GM12878 (cell line): ENCODE measurements at regions not wholly inside any gene's neighbourhood (a gene's known extent, or its start where the extent isn't known, plus 50 kb on each side); places are given as distances from the start of the nearest gene placed in this dataset.

ENCODE experiments used
- ATAC-seq: fragments of 200-7000 bp; cut with Tn5 transposase; 3 replicates; pipeline ENCODE4 v1.9.1; 2020; ENCODE audit warnings: mild to moderate bottlenecking, moderate library complexity
- BruUV-seq: library from RNA; stranded (reverse); fragments of 400-500 nt; replicated peaks from 2 replicates; lab custom pipeline; 2021; lab: Mats Ljungman, UMichigan
- CTCF ChIA-PET: fragments of 300-600 bp; sonication (Branson Sonifier 250); formaldehyde crosslinking; extraction: SDS; loops from one replicate; lab custom pipeline; 2021; ENCODE audit warnings: inconsistent platforms; lab: Yijun Ruan, JAX
- POLR2A ChIA-PET: fragments of 350-600 bp; formaldehyde crosslinking; extraction: SDS; loops from one replicate; lab custom pipeline; 2021; ENCODE audit warnings: inconsistent platforms; lab: Charles Lee
- RAD21 ChIA-PET: fragments of 300-600 bp; sonication (Branson Sonifier 250); formaldehyde crosslinking; loops from one replicate; lab custom pipeline; 2023; ENCODE audit warnings: antibody characterized with exemption; ENCODE audit not compliant: unreplicated experiment; lab: Charles Lee
- SMC1A ChIA-PET: fragments of 300-600 bp; sonication (Branson Sonifier 250); formaldehyde crosslinking; loops from one replicate; lab custom pipeline; 2023; ENCODE audit not compliant: unreplicated experiment, uncharacterized antibody; lab: Charles Lee
- DNase-seq: peaks from one replicate; pipeline ENCODE4 v3.0.0-alpha.2; 2011; ENCODE audit warnings: low read depth, low spot score
- FAIRE-seq: peaks from 3 replicates; lab custom pipeline; 2011; peaks lifted over from hg19 to GRCh38; lab: Jason Lieb, UNC
- H2AFZ ChIP-seq: 2 replicates; pipeline ENCODE4 v1.6.0; 2011; ENCODE audit warnings: low read depth, low read length, control low read depth; ENCODE audit not compliant: control insufficient read depth
- H3K27ac ChIP-seq: 2 replicates; pipeline ENCODE4 v1.5.1; 2011; ENCODE audit warnings: control low read depth; ENCODE audit not compliant: control insufficient read depth, insufficient read depth
- H3K27me3 ChIP-seq, 2 experiments: replicated peaks in 1 of 2; 2 replicates each; pipeline versions ENCODE4 v1.6.0 to v1.6.1; 2011; ENCODE audit warnings: low read length in 1 of 2; ENCODE audit not compliant: control insufficient read depth in 2 of 2, insufficient read depth in 2 of 2
- H3K36me3 ChIP-seq, 2 experiments: 2 replicates each; pipeline ENCODE4 v1.5.1; 2011; ENCODE audit warnings: low read length in 1 of 2; ENCODE audit not compliant: control insufficient read depth in 2 of 2, insufficient read depth in 2 of 2
- H3K4me1 ChIP-seq: 2 replicates; pipeline ENCODE4 v1.6.1; 2011; ENCODE audit warnings: mild to moderate bottlenecking, low read length, moderate library complexity, mixed read lengths; ENCODE audit not compliant: control insufficient read depth, insufficient read depth
- H3K4me2 ChIP-seq: 2 replicates; pipeline ENCODE4 v1.6.0; 2011; ENCODE audit warnings: control low read depth; ENCODE audit not compliant: control insufficient read depth, insufficient read depth
- H3K4me3 ChIP-seq: fragments of 200-600 bp; sonication (generic); 2 replicates; pipeline ENCODE4 v1.5.1; 2016
- H3K79me2 ChIP-seq: 2 replicates; pipeline ENCODE4 v1.6.0; 2011; ENCODE audit warnings: low read length; ENCODE audit not compliant: control insufficient read depth, insufficient read depth
- H3K9ac ChIP-seq: 2 replicates; pipeline ENCODE4 v1.8.0; 2011; ENCODE audit warnings: low read length, control low read depth, mixed read lengths; ENCODE audit not compliant: control insufficient read depth, insufficient read depth
- H3K9me3 ChIP-seq: replicated peaks from 3 replicates; pipeline ENCODE4 v1.5.1; 2011; ENCODE audit warnings: mild to moderate bottlenecking, low read length; ENCODE audit not compliant: control insufficient read depth, insufficient read depth
- H4K20me1 ChIP-seq: 2 replicates; pipeline ENCODE4 v1.6.0; 2011; ENCODE audit not compliant: control insufficient read depth, insufficient read depth
- ATF3 ChIP-seq: IDR thresholded peaks from 2 replicates; pipeline ENCODE4 v1.6.1; 2011; ENCODE audit warnings: low read depth, mild to moderate bottlenecking, low read length, moderate library complexity, borderline replicate concordance; ENCODE audit errors: extremely low read depth
- BHLHE40 ChIP-seq, 2 experiments: fragments of 450-650 bp in 1 of 2; IDR thresholded peaks; 2 replicates each; pipeline ENCODE4 v1.6.1; 2011 to 2017; ENCODE audit warnings: low read depth in 2 of 2, borderline replicate concordance in 1 of 2, improper control_type of control experiment in 1 of 2, low read length in 1 of 2, mild to moderate bottlenecking in 1 of 2
- CEBPZ ChIP-seq: fragments of 150-350 bp; IDR thresholded peaks from 2 replicates; pipeline ENCODE4 v1.6.1; 2016; ENCODE audit warnings: low read depth, low read length
- CHD2 ChIP-seq: IDR thresholded peaks from 2 replicates; pipeline ENCODE4 v1.6.1; 2011; ENCODE audit warnings: low read depth, low read length, improper control_type of control experiment, borderline replicate concordance
- EP300 ChIP-seq, 2 experiments: fragments of 150-350 bp in 1 of 2; IDR thresholded peaks; 2 replicates each; pipeline ENCODE4 v1.6.1; 2011 to 2012; ENCODE audit warnings: low read depth in 2 of 2, low read length in 2 of 2, borderline replicate concordance in 1 of 2, improper control_type of control experiment in 1 of 2, inconsistent platforms in 1 of 2; ENCODE audit not compliant: control insufficient read depth in 1 of 2
- IKZF1 ChIP-seq: fragments of 450-650 bp; conservative IDR thresholded peaks from 2 replicates; pipeline ENCODE4 v1.6.1; 2017; ENCODE audit warnings: antibody characterized with exemption, mild to moderate bottlenecking
- NR2F1 ChIP-seq: fragments of 450-650 bp; conservative IDR thresholded peaks from 2 replicates; pipeline ENCODE4 v1.6.1; 2017; ENCODE audit warnings: mild to moderate bottlenecking
- NRF1 ChIP-seq: conservative IDR thresholded peaks from 2 replicates; pipeline ENCODE4 v1.6.1; 2011; ENCODE audit warnings: mild to moderate bottlenecking, low read depth, low read length, improper control_type of control experiment
- POLR2AphosphoS2 ChIP-seq: IDR thresholded peaks from 2 replicates; pipeline ENCODE4 v1.6.1; 2011; ENCODE audit warnings: low read depth, mild to moderate bottlenecking, low read length, improper control_type of control experiment, moderate library complexity
- RUNX3 ChIP-seq: IDR thresholded peaks from 2 replicates; pipeline ENCODE4 v1.6.1; 2012; ENCODE audit warnings: low read length, inconsistent platforms
- STAT1 ChIP-seq: fragments of 450-650 bp; conservative IDR thresholded peaks from 2 replicates; pipeline ENCODE4 v1.6.1; 2014; ENCODE audit warnings: antibody characterized with exemption, mild to moderate bottlenecking
- TAF1 ChIP-seq: IDR thresholded peaks from 2 replicates; pipeline ENCODE4 v1.6.1; 2011; ENCODE audit warnings: mild to moderate bottlenecking, low read depth, low read length, borderline replicate concordance
- TBL1XR1 ChIP-seq: IDR thresholded peaks from 2 replicates; pipeline ENCODE4 v1.6.1; 2012; ENCODE audit warnings: low read depth, low read length, improper control_type of control experiment
- TCF7 ChIP-seq: IDR thresholded peaks from 2 replicates; pipeline ENCODE4 v1.6.1; 2014; ENCODE audit warnings: antibody characterized with exemption, borderline replicate concordance
- ZNF592 ChIP-seq: fragments of 450-650 bp; IDR thresholded peaks from 2 replicates; pipeline ENCODE4 v1.6.1; 2017; ENCODE audit warnings: mild to moderate bottlenecking, moderate library complexity
- WGBS: methylation state at CpG from one replicate; pipeline ENCODE4 v1.1.6; 2016; ENCODE audit warnings: low lambda C conversion rate; ENCODE audit not compliant: insufficient replicate concordance, insufficient coverage; ENCODE audit errors: missing lambda C conversion rate; 5-methylcytosine and 5-hydroxymethylcytosine counted together
- in situ Hi-C: fragments of 300-500 bp; cut with MboI; formaldehyde crosslinking; loops from 9 replicates; pipeline ENCODE4 v1.14.3; 2018; ENCODE audit warnings: mixed read lengths
- intact Hi-C: fragments of 100-400 bp; cut with micrococcal nuclease; formaldehyde crosslinking; loops from one replicate; pipeline ENCODE4 v1.14.2; 2022; ENCODE audit not compliant: unreplicated experiment

- BruUV-seq = no TSS peak
- Histone ChIP-seq H3K36me3 (no peaks in the 10 kb centered on the region), H4K20me1 (no peaks in the 10 kb centered on the region), H3K4me2 (no peak overlapping the region), H2AFZ (no peak overlapping the region), H3K9me3 (no peaks in the 10 kb centered on the region), H3K4me3 (no peak overlapping the region), H3K4me1 (0 out of 2 replicates have a peak, but pooled peaks cover 5% of the 10 kb centered on the region), H3K27ac (no peak overlapping the region), H3K79me2 (no peaks in the 10 kb centered on the region), H3K27me3 (peaks cover 0 to 3% of the 10 kb centered on the region in 2 experiments; a peak in 1 of 4 replicates), H3K9ac (no peak overlapping the region)
- no peak for DNase-seq
- POLR2A ChIA-PET = interaction anchor here (1.0 kb wide), 1 partner anchor 348 kb away, joined by 3 read pairs; no protein-coding TSS in a partner anchor
- TF ChIP-seq POLR2AphosphoS2 (no peak), TCF7 (no peak), TAF1 (no peak), EP300 (IDR thresholded peaks at IDR 0.05; ENCODE audit: borderline replicate concordance in 1 of 2, control insufficient read depth in 1 of 2, low read depth in 2 of 2, low read length in 2 of 2) (no peak), STAT1 (no peak), CEBPZ (no peak), RUNX3 (no peak), CHD2 (no peak), BHLHE40 (IDR thresholded peaks at IDR 0.05; ENCODE audit: borderline replicate concordance in 1 of 2, low read depth in 2 of 2, low read length in 1 of 2) (no peak), NR2F1 (no peak), ATF3 (no peak), TBL1XR1 (no peak), ZNF592 (no peak), NRF1 (no peak), IKZF1 (no peak)
- SMC1A ChIA-PET = no interaction called here
- peak; percentile 28; the same call in 2 of the 3 replicates for ATAC-seq
- 54% methylated on average over 16 of the region's 16 CpGs for WGBS
- CTCF ChIA-PET = interaction anchor here (0.6 kb wide), 1 partner anchor 249 kb away, joined by 3 read pairs; no protein-coding TSS in a partner anchor
- intact Hi-C loops (no loop called here), in situ Hi-C loops (loop anchor here (10.0 kb wide), 1 partner anchor 586 kb away; no protein-coding TSS in a partner anchor)
- RAD21 ChIA-PET = interaction anchor here (0.6 kb wide), 1 partner anchor 241 kb away, joined by 3 read pairs; no protein-coding TSS in a partner anchor
- no peak for FAIRE-seq
Measured at GRCh38 chr13:110811008-110811720, 97.7 kb downstream of the ING1 start.
